Sigmoid colon (tissue), 3 donors: ENCODE measurements at regions not wholly inside any gene's neighbourhood (a gene's known extent, or its start where the extent isn't known, plus 50 kb on each side); places are given as distances from the start of the nearest gene placed in this dataset.
"Not testable (repeated sequence)": the region's sequence is repeated elsewhere in the genome, so short reads cannot be mapped to it uniquely, and the experiment has no call there.

Experiments used
- POLR2A ChIP-seq, 2 donors: fragments of 450-650 bp; IDR thresholded peaks; one replicate each; pipeline ENCODE4 v1.6.1; 2016; ENCODE audit warnings: antibody characterized with exemption in 2 of 2, mild to moderate bottlenecking in 2 of 2, moderate library complexity in 2 of 2
- TF ChIP-seq, protein P1 (sequence below), 4 experiments: fragments of 450-650 bp in 3 of 4; fragments of 200-600 bp in 1 of 4; IDR thresholded peaks; one replicate each; pipeline ENCODE4 v1.5.1; 2016 to 2019; ENCODE audit warnings: antibody characterized with exemption in 4 of 4, mild to moderate bottlenecking in 3 of 4, moderate library complexity in 2 of 4

GRCh38 chr7:79750941-79751340, 297.5 kb upstream of the MAGI2 start:
- not testable (repeated sequence) for TF ChIP-seq POLR2A (IDR thresholded peaks at IDR 0.05)
- TF ChIP-seq, protein P1, sequence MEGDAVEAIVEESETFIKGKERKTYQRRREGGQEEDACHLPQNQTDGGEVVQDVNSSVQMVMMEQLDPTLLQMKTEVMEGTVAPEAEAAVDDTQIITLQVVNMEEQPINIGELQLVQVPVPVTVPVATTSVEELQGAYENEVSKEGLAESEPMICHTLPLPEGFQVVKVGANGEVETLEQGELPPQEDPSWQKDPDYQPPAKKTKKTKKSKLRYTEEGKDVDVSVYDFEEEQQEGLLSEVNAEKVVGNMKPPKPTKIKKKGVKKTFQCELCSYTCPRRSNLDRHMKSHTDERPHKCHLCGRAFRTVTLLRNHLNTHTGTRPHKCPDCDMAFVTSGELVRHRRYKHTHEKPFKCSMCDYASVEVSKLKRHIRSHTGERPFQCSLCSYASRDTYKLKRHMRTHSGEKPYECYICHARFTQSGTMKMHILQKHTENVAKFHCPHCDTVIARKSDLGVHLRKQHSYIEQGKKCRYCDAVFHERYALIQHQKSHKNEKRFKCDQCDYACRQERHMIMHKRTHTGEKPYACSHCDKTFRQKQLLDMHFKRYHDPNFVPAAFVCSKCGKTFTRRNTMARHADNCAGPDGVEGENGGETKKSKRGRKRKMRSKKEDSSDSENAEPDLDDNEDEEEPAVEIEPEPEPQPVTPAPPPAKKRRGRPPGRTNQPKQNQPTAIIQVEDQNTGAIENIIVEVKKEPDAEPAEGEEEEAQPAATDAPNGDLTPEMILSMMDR (IDR thresholded peaks at IDR 0.05): not testable (repeated sequence)
